ENCODE measurements at regions not wholly inside any gene's neighbourhood (a gene's known extent, or its start where the extent isn't known, plus 50 kb on each side); places are given as distances from the start of the nearest gene placed in this dataset.

DNA sequence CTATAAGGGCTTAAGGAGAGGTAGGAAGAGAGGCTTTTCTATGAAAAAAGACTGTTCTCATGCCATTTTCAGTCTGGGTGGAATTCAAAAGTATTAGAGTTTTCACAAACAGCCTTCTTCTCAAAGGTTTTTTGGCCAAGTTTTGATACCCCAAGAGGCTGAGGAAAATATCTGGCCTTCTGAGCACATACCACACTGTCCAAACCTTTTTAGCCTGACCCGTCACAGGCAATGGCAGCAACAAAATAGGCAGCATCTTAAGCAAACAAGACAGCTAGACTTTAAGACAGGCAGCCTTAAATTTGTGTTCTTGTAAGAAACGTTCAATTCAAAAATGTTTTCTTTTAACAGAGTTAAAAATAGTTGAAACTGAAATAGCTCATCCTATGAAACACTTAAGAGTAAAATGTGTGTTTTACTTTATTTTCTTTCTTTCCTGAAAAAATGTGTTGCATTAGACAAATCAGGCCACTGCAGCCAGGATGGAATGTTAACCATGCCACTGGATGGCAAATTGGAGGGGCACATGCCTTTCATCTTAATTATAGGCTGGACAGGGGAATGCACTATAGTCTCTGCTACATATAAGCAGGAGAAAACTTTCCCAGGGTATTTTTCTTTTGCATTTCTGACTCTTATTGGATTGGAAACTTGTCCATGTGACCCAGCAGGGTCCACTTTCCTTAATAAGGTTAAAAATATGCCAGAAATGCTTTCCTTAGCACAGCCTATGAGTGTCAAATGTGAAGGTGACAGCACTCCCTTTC is 315.0 kb downstream of the TGFB2 start:
- H3K4me3 ChIP-seq (ENCODE audit: low read depth, low read length), result no peak overlapping the region
- DNase-seq (ENCODE audit: low read depth) (no peak), FAIRE-seq (no peak)
- H3K27me3 ChIP-seq (ENCODE audit: control insufficient read depth, insufficient read depth, low read length), result no peaks in the 10 kb centered on the region
- no peaks in the 10 kb centered on the region for H3K36me3 ChIP-seq (ENCODE audit: control insufficient read depth, insufficient read depth, low read length)
- TF ChIP-seq, protein P1, sequence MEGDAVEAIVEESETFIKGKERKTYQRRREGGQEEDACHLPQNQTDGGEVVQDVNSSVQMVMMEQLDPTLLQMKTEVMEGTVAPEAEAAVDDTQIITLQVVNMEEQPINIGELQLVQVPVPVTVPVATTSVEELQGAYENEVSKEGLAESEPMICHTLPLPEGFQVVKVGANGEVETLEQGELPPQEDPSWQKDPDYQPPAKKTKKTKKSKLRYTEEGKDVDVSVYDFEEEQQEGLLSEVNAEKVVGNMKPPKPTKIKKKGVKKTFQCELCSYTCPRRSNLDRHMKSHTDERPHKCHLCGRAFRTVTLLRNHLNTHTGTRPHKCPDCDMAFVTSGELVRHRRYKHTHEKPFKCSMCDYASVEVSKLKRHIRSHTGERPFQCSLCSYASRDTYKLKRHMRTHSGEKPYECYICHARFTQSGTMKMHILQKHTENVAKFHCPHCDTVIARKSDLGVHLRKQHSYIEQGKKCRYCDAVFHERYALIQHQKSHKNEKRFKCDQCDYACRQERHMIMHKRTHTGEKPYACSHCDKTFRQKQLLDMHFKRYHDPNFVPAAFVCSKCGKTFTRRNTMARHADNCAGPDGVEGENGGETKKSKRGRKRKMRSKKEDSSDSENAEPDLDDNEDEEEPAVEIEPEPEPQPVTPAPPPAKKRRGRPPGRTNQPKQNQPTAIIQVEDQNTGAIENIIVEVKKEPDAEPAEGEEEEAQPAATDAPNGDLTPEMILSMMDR (IDR thresholded peaks at IDR 0.05; ENCODE audit: insufficient read depth, low read length, severe bottlenecking), result no peak

DNA sequence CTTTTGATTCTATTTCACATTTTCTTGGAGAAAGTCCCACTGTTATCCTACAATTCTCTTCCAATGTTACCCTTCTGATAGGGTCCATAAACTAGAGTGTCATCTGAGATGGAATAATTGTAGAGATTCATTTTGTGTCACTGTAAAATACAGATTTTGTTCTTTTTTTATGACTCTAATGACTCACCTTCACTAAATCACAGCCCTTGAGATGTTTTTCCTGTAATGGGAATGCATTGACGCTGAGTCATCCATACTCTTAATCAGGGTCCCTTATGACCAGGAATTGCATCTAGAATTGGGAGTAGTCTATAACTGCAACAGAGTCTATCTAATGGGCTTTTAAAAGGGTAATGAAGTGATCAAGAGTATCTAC is 315.5 kb downstream of the TGFB2 start:
- H3K36me3 ChIP-seq (ENCODE audit: control insufficient read depth, insufficient read depth, low read length), result no peaks in the 10 kb centered on the region
- TF ChIP-seq, protein P1 (IDR thresholded peaks at IDR 0.05; ENCODE audit: insufficient read depth, low read length, severe bottlenecking), result no peak
- H3K4me3 ChIP-seq (ENCODE audit: low read depth, low read length), result no peak overlapping the region
- DNase-seq (ENCODE audit: low read depth) (peak; percentile 92), FAIRE-seq (no peak)
- no peaks in the 10 kb centered on the region for H3K27me3 ChIP-seq (ENCODE audit: control insufficient read depth, insufficient read depth, low read length)

GRCh38 chr1:218661411-218661810 is 316.3 kb downstream of the TGFB2 start:
- TF ChIP-seq, protein P1 (IDR thresholded peaks at IDR 0.05; ENCODE audit: insufficient read depth, low read length, severe bottlenecking), result no peak
- Histone ChIP-seq H3K27me3 (ENCODE audit: control insufficient read depth, insufficient read depth, low read length) (no peaks in the 10 kb centered on the region), H3K36me3 (ENCODE audit: control insufficient read depth, insufficient read depth, low read length) (no peaks in the 10 kb centered on the region), H3K4me3 (ENCODE audit: low read depth, low read length) (no peak overlapping the region)
- FAIRE-seq (no peak), DNase-seq (ENCODE audit: low read depth) (no peak)

DNA sequence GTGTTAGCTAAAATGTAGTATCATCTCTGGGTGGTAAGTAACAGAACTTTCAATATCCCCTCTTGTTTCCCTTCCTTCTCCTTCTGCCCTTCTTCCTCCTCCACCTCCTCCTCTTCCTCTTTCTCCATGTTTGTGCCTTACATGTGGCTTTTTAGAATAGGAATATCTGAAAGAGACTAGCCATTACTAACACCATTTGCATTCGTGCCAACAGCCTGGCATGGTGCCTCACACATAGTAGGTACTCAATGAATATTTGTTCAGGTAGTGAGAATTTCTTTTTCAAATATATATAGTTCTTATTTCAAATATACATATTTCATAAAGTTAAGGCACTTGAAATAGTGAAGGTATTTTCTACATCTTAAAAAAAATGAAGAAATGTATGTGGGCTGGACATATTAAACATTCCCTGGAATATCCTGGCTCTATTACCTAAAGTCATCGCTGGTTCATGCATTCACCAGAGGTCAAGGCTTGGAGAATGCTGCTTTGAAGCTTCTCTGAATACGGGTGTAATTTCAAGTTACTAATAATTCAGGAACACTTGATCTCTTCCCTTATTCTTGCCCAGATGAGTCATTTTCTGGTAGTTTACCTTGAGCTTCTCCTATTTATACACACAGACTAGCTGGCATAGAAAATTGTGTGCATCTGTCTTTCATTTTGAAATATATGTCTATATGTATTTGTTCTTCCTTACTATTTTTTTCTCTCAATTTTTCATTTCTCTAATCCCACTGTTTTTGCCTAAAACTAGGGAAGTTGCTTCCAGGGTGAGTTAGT is 319.4 kb downstream of the TGFB2 start:
- TF ChIP-seq, protein P1 (IDR thresholded peaks at IDR 0.05; ENCODE audit: insufficient read depth, low read length, severe bottlenecking), result no peak
- FAIRE-seq (no peak), DNase-seq (ENCODE audit: low read depth) (peak; percentile 79)

GRCh38 chr1:218665221-218665620 is 320.1 kb downstream of the TGFB2 start:
- Histone ChIP-seq H3K4me3 (ENCODE audit: low read depth, low read length) (no peak overlapping the region), H3K36me3 (ENCODE audit: control insufficient read depth, insufficient read depth, low read length) (no peaks in the 10 kb centered on the region), H3K27me3 (ENCODE audit: control insufficient read depth, insufficient read depth, low read length) (no peaks in the 10 kb centered on the region)
- no peak for FAIRE-seq
- TF ChIP-seq, protein P1 (IDR thresholded peaks at IDR 0.05; ENCODE audit: insufficient read depth, low read length, severe bottlenecking), result no peak
- no peak for DNase-seq (ENCODE audit: low read depth)

More for the DNA sequence above, 319.4 kb downstream of the TGFB2 start:
- Histone ChIP-seq H3K27me3 (ENCODE audit: control insufficient read depth, insufficient read depth, low read length) (no peaks in the 10 kb centered on the region), H3K36me3 (ENCODE audit: control insufficient read depth, insufficient read depth, low read length) (no peaks in the 10 kb centered on the region), H3K4me3 (ENCODE audit: low read depth, low read length) (no peak overlapping the region)

Measured in bronchial epithelial cell (primary cell).